GM23338 (cell line): ENCODE measurements at regions not wholly inside any gene's neighbourhood (a gene's known extent, or its start where the extent isn't known, plus 50 kb on each side); places are given as distances from the start of the nearest gene placed in this dataset.

Experiments
- CREB1 ChIP-seq: fragments of 250-450 bp; sonication (Bioruptor Pico); IDR thresholded peaks from 2 replicates; pipeline ENCODE4 v1.5.0; 2020; ENCODE audit warnings: low read depth, mild to moderate bottlenecking, moderate library complexity
- CTCF ChIP-seq, 2 experiments: fragments of 200-600 bp in 1 of 2; sonication (generic) in 1 of 2; conservative IDR thresholded peaks; 2 replicates each; pipeline versions ENCODE4 v1.5.1 to v1.6.1; 2016 to 2017; ENCODE audit warnings: antibody characterized with exemption in 2 of 2, low read depth in 2 of 2, mild to moderate bottlenecking in 2 of 2, moderate library complexity in 1 of 2
- ETS1 ChIP-seq: IDR thresholded peaks from 2 replicates; pipeline ENCODE4 v1.6.1; 2016; ENCODE audit warnings: antibody characterized with exemption
- EZH2 ChIP-seq: fragments of 200-600 bp; sonication (generic); IDR thresholded peaks from one replicate; pipeline ENCODE4 v1.8.0; 2017; ENCODE audit warnings: antibody characterized with exemption, mild to moderate bottlenecking, low read depth; ENCODE audit not compliant: unreplicated experiment
- EZH2phosphoT487 ChIP-seq: fragments of 200-600 bp; sonication (generic); IDR thresholded peaks from one replicate; pipeline ENCODE4 v1.8.1; 2018; ENCODE audit warnings: antibody characterized with exemption; ENCODE audit not compliant: unreplicated experiment
- JUNB ChIP-seq: IDR thresholded peaks from one replicate; pipeline ENCODE4 v1.6.1; 2016; ENCODE audit warnings: antibody characterized with exemption; ENCODE audit not compliant: unreplicated experiment
- NANOG ChIP-seq: IDR thresholded peaks from 2 replicates; pipeline ENCODE4 v1.6.1; 2016; ENCODE audit warnings: antibody characterized with exemption, borderline replicate concordance
- POLR2AphosphoS5 ChIP-seq: IDR thresholded peaks from 2 replicates; pipeline ENCODE4 v1.6.1; 2016; ENCODE audit warnings: antibody characterized with exemption, low read depth
- STAT1 ChIP-seq: IDR thresholded peaks from one replicate; pipeline ENCODE4 v1.6.1; 2016; ENCODE audit warnings: antibody characterized with exemption; ENCODE audit not compliant: unreplicated experiment
- ZNF114 ChIP-seq: fragments of 250-450 bp; sonication (Bioruptor Pico); IDR thresholded peaks from 2 replicates; pipeline ENCODE4 v1.5.0; 2020; ENCODE audit warnings: mild to moderate bottlenecking, moderate library complexity
- ZNF331 ChIP-seq: fragments of 250-450 bp; sonication (Bioruptor Pico); IDR thresholded peaks from 2 replicates; pipeline ENCODE4 v1.5.0; 2020; ENCODE audit warnings: low read depth, mild to moderate bottlenecking, moderate library complexity
- ZNF462 ChIP-seq: fragments of 250-450 bp; sonication (Bioruptor Pico); IDR thresholded peaks from 2 replicates; pipeline ENCODE4 v1.5.0; 2020; ENCODE audit warnings: mild to moderate bottlenecking, moderate library complexity
- TF ChIP-seq, protein P1 (sequence below): IDR thresholded peaks from one replicate; pipeline ENCODE4 v1.6.1; 2018; ENCODE audit warnings: antibody characterized with exemption; ENCODE audit not compliant: unreplicated experiment

DNA sequence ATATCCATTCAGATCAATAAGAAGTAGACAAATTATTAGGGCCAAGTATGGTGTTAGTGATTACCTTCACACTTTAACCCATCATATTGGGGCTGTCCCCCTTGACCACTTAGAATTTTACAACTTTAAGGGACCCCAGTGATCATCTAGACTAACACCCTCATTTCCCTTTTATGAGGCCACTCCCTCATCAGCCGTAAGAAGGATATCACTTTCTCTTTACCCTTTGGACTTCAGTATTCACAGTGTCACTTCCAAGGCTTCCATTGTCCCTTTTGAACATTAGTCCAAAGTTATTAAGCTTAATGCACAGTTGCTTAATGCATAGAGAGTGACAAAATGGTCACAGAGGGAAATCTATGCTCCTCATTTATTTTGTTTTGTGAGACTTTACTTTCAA, 172.4 kb upstream of the MPPED2 start:
- TF ChIP-seq EZH2 (no peak), CTCF (conservative IDR thresholded peaks at IDR 0.05; ENCODE audit: low read depth in 2 of 2) (no peak), ZNF114 (CRISPR knock-in tag) (no peak), POLR2AphosphoS5 (no peak), CREB1 (CRISPR knock-in tag) (no peak), ETS1 (no peak), JUNB (no peak), STAT1 (no peak), EZH2phosphoT487 (no peak), ZNF331 (CRISPR knock-in tag) (no peak), ZNF462 (no peak), NANOG (no peak)
- TF ChIP-seq, protein P1, sequence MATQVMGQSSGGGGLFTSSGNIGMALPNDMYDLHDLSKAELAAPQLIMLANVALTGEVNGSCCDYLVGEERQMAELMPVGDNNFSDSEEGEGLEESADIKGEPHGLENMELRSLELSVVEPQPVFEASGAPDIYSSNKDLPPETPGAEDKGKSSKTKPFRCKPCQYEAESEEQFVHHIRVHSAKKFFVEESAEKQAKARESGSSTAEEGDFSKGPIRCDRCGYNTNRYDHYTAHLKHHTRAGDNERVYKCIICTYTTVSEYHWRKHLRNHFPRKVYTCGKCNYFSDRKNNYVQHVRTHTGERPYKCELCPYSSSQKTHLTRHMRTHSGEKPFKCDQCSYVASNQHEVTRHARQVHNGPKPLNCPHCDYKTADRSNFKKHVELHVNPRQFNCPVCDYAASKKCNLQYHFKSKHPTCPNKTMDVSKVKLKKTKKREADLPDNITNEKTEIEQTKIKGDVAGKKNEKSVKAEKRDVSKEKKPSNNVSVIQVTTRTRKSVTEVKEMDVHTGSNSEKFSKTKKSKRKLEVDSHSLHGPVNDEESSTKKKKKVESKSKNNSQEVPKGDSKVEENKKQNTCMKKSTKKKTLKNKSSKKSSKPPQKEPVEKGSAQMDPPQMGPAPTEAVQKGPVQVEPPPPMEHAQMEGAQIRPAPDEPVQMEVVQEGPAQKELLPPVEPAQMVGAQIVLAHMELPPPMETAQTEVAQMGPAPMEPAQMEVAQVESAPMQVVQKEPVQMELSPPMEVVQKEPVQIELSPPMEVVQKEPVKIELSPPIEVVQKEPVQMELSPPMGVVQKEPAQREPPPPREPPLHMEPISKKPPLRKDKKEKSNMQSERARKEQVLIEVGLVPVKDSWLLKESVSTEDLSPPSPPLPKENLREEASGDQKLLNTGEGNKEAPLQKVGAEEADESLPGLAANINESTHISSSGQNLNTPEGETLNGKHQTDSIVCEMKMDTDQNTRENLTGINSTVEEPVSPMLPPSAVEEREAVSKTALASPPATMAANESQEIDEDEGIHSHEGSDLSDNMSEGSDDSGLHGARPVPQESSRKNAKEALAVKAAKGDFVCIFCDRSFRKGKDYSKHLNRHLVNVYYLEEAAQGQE = no peak
